ENCODE measurements at regions not wholly inside any gene's neighbourhood (a gene's known extent, or its start where the extent isn't known, plus 50 kb on each side); places are given as distances from the start of the nearest gene placed in this dataset.
A peak's percentile ranks its signal among the peaks of the same experiment; 100 is the strongest.

DNA sequence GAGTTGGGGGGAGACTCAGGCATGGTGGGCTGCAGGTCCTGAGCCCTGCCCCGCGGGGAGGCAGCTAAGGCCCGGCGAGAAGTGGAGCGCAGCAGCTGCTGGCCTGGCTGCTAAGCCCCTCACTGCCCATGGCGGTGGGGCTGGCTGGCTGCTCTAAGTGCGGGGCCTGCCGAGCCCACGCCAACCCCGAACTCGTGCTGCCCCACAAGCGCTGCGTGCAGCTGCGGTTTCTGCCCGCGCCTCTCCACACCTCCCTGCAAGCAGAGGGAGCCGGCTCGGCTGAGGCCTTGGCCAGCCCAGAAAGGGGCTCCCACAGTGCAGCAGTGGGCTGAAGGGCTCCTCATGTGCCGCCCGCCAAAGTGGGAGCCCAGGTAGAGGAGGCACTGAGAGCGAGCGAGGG lies 1355.1 kb upstream of the WWC1 start:
- DNase-seq, result no peak

DNA sequence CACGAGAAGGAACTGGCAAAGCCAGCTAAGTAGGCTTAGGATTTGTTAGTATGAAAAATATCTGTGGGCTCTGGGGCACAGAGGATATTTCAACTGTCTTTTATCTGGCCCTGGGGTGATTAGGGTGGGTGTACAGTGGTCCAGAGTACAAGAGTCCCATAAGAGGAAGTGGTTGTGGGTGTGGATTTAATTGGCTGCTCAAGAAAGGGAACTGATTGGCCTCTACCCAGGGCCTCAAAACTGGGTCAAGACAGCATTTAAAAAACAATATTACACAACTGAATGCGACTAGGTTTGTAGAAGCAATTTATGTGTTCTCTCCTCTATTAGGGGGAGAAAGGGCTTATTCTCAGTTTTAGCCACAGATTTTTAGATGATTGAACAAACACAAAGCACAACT lies 1353.4 kb upstream of the WWC1 start:
- no peak for DNase-seq

DNA sequence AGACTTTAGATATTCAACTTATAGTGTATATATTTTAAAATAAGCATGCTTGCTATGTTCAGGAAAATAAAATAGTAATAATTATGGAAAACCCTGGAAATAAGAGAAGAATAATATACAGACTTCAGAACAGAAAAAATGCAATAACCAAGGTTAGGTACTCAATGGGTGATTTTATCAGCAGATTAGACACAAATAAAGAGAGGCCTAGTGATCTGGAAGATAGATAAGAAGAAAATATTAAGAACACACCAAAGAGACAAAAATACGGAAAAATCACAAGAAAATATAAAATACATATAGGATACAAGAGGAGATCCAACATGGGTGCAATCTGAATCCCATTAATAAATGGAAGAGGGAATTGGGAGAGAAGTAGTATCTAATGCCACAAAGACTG lies 1348.5 kb upstream of the WWC1 start:
- no peak for DNase-seq

DNA sequence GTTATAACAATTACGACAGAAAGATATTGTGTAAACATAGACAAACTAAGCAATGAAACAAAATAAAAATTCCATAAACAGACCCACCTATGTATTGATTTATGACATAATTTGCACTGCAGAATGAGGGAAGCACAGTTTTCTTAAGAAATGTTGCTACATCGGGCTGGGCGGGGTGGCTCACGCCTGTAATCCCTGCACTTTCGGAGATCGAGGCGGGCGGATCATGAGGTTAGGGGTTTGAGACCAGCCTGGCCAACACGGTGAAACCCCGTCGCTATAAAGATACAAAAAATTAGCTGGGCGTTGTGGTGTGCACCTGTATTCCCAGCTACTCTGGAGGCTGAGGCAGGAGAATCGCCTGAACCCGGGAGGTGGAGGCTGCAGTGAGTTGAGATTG lies 1344.4 kb upstream of the WWC1 start:
- no peak for DNase-seq

DNA sequence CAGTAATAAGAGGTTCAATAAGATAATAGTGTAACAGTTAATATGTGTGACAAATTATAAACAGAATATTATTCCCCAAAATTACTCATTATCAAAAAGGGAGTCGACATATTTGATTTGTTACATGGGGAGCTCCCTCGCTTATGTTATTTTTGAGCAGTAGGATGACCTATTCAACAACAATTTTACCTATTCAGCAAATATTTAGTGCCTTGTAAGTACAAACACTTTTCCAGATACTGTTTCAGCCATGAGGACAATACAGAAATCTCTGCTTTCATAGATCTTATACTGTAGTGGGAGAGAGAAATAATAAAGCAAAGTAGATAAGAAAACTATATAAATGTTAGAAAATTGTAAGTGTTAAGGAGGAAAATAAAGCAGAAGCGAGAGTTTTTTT lies 1342.8 kb upstream of the WWC1 start:
- DNase-seq, result no peak

DNA sequence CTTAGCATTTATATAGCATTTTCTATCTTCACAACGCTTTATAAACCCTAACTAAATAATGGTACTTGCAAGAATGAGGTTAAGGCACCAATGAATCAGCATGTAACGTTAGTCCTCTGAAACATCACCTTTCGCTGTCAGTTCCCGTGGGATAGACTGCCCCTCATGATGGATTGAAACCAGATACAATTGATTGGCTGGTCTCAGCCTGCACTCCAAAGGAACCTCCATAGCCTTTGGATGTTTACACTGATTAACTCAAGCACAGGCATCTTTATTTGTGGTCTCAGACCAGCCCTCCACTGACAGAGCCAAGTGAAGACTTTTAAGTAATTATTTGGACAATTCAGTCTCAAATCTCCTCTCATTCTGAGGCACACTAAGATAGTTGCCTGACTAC lies 1339.4 kb upstream of the WWC1 start:
- DNase-seq, result no peak

DNA sequence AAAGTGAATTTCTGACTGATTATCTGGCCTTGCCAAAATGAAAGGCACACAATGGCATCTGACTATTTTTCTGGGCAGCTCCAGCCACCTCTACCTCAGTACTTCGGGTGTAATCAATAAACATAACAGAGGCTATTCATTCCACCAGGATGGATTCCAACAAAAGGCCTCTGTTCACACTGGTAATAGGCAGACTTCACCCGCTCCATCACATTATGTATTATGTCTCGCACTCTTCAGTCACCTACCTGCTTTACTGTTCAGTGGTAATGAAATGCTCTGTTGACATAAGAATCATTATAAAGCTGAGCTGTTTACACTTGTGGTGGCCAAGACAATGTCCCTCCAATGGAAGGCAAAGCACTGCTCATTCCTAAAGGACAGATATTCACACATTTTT lies 1333.7 kb upstream of the WWC1 start:
- DNase-seq, result no peak

DNA sequence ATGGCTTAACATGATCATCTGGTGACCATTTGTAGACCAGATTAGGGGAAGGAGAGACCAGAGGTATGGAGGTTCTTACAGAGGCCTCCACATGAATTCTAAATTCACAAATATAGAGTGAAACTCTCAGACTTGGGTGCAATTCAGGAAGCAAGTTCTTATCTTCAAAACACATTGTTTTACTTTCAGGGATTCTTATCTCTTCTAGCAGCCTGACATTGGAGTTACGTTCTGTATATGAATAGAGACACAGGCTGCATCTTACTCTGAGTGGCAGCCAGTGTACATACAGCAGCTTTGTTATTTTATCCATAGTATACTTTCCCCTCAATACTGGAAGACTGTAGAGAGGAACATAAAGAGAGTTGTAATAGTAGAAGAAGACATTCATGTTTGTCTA lies 1331.7 kb upstream of the WWC1 start:
- DNase-seq, result no peak

DNA sequence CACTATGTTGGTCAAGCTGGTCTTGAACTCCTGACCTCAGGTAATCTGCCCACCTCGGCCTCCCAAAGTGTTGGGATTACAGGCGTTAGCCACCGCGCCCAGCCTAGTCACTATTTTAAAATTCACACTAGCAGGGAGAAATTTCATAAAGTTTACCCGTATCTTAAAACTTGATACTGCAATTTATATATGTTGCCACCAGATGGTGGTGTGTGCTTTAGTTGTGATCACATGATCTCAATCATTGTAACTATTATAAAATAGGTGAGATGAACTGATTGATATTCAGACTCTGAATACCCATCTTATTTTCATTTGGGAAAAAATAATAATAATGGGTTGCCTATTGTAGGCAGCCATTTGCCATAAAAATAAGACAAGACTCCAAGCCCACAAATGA lies 1330.4 kb upstream of the WWC1 start:
- DNase-seq, result no peak

DNA sequence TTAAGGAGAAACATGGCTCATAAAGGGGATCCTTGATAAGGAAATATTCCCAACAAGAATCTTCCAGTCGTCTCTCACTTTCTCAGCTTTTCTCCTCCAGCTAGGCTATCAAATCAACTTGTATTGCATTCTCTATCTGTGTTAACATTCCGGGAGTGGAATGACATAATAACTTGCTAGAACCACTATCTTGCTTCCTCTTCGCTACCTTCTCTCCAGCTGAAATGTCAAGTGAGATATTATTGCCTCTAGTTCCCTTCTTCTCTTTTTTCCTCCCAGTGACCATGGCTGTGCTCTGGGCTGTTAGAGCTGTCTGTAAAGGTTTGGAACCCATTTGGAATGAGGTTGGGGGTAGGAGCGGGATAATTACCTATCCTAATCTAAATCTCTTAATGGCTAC lies 1329.5 kb upstream of the WWC1 start:
- no peak for DNase-seq

DNA sequence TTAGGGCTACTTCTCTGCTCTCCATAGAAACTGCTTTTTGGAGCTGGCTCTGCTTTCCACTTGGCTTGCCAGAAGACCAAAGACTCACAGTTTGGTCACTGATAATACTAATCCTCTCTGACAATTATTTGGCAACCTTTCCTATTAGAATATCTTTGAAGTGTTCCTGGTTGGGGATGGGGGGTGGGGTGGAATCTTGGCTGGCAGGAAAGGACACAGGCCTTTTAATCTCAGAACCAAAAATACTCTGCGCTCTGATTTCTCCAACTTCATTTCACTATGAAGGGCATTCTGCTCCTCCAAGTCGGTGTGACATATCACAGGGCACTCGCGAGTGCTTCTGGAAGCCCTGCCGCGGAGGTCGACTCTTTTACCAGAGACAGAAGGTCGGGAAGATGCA lies 1329.0 kb upstream of the WWC1 start:
- DNase-seq, result no peak

DNA sequence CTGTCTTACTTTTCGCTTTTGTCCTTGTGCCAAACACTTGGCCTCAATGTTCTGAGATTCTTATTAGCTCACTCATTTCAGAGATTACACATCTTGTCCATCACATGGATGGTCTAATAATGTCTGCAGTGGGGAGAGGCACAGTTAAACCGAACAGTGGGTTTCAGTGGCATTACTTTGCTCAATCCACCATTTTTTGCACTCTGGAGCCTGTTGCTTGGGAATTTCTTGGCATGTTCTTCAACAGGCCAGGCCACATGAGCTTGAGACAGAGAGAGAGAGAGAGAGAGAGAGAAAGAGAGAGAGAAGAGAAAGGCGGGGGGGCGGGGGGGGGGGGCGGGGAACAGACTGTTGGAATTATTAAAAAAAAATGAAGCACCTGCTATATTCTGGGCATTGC lies 1327.8 kb upstream of the WWC1 start:
- DNase-seq, result no peak

DNA sequence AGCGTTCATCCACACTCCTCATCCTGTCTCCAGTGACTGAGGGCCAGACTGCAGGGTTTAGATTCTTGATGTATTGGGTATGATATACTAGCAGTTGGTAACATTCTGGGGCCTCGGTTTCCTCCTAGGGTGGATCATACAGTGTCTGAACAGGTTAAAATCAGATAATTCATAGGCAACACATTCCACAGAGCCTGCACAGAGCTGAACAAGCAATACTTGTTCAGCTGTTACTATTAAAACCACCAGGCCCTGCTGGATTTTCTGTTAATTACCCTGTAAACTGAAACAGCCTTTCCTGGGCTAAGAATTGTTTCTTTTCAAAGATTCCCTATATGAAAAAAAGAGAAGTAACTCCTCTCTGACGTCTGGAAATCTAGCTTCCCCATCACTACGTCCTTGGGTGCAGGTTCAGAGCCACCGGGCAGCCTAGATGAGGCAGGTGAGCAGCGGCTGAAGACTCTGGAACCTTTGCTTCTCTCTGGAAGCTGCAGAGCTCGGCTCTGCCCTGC lies 1313.5 kb upstream of the WWC1 start:
- DNase-seq, result no peak

DNA sequence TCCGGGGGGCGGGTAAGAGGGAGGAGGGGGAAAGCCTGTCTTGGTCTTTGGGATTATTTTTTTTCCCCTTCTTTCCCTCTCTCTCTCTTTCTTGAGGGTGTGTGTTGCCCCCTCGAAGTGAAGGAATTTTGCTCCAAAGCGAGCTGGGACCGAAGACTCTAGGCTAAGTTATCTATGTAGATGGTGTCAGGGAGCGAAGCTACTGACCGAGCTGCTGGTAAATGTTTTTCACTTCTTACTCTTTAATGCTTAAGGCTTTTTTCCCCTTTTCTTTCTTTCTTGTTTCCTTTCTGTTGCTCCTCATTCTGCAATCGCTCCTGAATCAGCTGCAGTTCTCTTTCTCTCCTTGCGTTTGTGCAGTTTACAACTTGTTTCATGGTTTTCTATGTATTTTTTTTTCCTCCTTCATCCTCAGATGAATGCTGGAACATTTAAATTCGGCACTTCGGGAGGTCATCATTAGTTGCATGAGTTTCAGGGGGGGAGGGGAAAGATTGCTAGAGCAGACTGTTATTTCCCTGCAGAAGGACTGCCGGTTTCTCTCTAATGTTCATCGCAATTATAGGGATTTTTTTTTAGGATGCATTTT lies 1312.0 kb upstream of the WWC1 start:
- peak in 1 of 3 donors; percentile 10 for DNase-seq

DNA sequence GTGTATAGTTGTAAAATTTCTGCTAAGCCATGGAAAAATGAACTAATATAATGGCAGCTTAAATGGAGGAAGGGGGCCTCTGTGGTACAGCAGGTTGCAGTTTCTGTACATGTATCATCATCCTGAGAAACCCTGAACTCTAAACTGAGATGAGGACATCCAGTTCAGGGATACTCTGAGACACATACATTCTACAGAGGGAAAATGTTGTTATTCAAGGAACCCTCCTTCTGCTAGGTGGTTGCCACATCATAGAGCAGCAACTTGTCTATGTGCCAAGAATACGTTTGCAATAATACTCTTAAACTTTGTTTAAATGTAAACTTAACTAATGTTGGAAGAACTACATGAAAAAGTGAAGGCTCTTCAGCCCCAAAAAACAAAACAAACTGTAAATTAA lies 1310.8 kb upstream of the WWC1 start:
- DNase-seq, result no peak

DNA sequence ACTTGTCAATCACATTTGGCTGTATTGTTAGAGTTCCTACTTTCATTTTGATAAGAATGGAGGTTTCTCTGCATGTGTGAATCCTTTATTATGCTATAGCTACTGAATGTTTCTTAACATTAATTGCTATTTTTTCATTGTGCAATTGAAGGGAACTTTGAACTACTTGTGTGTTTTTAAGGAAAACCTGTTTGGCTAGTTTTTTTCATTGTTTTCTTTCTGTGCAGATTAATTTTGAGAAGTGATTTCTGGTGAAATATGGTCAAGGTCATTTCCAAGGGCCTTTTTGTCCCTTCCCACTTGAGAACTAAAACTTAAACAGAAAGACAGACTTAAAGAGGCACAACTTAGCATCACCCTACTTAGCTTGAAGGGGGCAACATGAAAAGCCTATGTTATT lies 1309.2 kb upstream of the WWC1 start:
- DNase-seq, result no peak

DNA sequence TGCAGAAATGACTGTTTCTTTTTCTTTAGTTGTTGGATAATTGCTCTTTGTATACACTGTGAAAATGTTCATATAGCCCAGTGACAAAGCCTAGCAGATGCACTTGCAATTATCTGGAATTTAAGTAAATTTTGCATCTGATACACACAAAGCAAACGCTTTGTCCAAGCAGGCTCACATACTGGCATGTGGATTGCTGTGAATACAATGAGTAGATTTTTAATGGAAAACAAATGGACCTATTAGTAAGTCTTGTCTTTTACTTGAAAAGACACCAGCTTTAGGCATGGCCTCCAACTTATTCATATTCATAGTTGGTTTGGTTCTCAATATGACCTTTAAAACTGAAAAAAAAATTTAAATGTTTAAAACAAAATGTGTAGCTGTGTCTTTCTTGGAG lies 1299.8 kb upstream of the WWC1 start:
- DNase-seq, result peak in 2 of 3 donors; percentile 15 to 43

DNA sequence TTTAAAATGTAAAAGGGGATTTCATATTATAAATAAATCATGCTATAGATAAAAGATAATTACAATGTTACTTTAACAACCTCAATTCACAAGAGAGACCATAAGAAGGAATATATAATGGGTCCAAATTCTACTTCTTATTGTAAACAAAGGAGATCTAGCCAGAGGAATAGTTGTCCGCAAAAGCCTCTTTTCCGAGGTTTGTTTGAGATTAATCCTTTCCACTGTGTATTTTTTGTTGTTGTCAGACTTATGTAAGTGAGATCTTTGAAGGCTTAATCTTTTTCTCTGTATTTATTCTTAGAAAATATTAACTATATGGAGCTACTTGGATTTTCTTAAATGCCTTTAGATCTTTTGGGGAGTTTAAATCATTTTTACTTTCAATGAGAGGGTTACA lies 1299.3 kb upstream of the WWC1 start:
- DNase-seq, result peak in 2 of 3 donors; percentile 15 to 55

DNA sequence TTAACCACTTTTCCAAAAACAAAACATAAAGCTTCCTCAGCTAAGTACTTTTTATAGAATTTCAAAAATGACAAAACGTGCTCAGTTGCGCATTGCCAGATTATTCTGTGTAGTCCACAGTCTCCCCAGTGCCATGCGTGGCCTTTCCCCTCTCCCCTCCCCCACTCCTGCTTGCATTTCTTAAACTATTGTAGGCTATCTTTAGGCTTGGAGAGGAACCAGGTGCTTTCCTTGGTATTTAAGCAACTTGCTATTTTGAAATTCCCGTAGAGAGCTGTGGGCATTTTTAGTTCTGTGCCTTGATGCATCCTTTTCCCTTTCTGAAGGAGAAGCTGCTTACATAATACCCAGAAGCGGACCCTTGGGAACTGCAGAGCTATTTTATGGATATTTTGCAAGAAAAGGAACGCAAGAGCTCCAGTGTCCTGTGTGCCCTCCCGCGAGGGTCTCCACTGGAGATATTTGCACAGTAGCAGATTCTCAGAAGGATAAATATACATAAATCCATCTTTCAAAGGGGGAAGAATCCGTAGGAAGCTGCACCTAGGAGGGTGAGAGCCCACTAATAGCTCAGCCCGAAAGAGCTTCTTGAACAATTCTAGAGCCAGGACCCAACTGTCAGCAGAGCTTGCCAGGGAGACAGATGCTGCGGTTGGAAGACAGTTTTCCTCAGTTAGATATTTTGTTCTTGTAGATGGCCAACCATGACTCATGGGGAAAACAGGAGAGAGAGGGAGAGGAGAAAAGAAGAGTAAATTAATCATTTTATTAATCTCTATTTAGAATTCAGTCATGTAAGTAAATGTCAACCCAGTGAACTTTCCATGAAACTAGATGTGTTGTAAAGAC lies 1298.3 kb upstream of the WWC1 start:
- DNase-seq, result peak; percentile 22 to 53 (median 31)

DNA sequence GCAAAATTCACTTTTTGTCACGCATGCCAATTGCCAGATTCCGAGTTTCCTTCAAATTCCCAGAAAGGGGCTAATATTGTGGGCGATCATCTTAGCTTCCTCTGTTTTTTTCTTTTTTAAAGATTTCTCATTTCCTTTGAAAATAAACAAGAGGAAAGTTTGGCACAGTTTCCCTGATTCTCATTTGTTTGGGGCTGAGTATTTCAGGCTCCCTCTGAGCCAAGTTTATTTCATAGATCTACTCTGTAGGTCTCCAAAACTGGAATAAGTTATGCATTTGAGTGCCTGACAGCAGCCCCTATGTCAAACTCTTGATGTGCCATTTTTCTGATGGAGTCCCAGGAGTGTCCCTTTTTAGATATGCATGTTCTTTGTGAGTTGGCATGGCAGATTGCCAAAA lies 1297.2 kb upstream of the WWC1 start:
- DNase-seq, result peak in 2 of 3 donors; percentile 18 to 40

DNA sequence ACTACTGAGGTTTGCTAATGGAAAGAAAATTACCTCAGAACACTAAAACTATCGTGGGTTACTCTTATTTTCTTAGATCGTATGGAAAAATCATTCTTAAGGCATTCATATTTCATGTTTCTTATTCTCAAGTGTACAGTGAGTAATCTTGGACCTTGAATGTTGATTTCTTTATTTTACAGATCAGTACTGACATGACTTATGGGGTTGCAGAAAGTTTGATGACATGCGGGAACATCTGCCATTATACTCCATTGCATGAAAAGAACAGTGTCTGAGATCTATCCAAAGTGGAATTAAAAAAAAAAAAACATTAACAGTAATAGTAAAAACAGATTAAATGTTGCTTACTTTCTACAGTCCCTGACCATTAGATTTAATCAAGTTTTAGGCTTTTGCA lies 1290.2 kb upstream of the WWC1 start:
- DNase-seq, result peak; percentile 42 to 86 (median 62)

DNA sequence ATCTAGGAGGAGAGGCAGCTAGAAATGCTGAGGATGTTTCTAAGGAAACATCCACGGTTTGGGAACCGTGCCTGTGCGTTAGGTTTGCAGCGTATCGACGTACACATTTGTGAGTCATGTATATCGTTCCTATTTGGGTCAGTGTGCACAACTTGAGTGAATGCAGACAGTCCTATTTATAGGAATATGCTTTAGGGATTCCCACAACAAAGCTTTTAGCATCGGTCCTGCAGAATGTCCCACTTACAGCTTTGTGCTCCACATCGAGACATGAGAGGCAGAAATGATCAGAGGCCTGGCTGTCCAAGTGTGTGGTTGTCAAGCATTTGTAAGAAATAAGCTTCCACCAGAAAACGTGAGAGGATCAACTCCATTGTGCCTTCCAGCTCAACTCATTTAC lies 1282.7 kb upstream of the WWC1 start:
- no peak for DNase-seq

DNA sequence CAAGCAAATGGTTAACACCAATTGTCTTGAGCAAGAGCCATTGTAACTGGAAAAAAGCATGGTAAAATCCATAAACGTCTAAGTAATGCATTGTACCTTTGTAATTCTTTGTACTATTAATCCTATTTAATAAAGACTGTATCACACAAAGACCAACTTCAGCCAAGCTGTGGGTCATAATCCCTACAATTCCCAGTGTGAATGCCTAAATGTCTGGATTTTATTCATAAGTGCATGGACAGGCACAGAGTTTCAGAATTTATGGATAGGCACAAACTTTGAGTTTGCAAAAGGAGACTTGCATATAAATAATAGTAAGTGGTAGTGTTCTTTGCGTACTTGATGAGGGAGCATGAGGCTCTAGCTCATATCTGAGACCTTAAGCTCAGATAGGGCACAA lies 1280.2 kb upstream of the WWC1 start:
- no peak for DNase-seq

All from muscle of back (tissue), 3 donors.